ENCODE measurements at regions not wholly inside any gene's neighbourhood (a gene's known extent, or its start where the extent isn't known, plus 50 kb on each side); places are given as distances from the start of the nearest gene placed in this dataset.
"Not testable (repeated sequence)": the region's sequence is repeated elsewhere in the genome, so short reads cannot be mapped to it uniquely, and the experiment has no call there.

GRCh38 chr9:96100385-96101300 is 201.3 kb downstream of the HSD17B3 start:
- no peak for DNase-seq (ENCODE audit: low read depth)
- TF ChIP-seq CTCF (IDR thresholded peaks at IDR 0.05; ENCODE audit: insufficient read depth, low read length), result no peak
- no peak overlapping the region for H3K4me3 ChIP-seq (ENCODE audit: low read depth, low read length)

- not testable (repeated sequence) for DNase-seq (ENCODE audit: low read depth)
Observed at GRCh38 chr9:96090630-96091029, 211.3 kb downstream of the HSD17B3 start.

GRCh38 chr9:96089452-96090085 is 212.4 kb downstream of the HSD17B3 start:
- TF ChIP-seq CTCF (IDR thresholded peaks at IDR 0.05; ENCODE audit: insufficient read depth, low read length), result no peak
- no peak overlapping the region for H3K4me3 ChIP-seq (ENCODE audit: low read depth, low read length)
- DNase-seq (ENCODE audit: low read depth), result no peak

More at GRCh38 chr9:96090630-96091029, 211.3 kb downstream of the HSD17B3 start:
- not testable (repeated sequence) for H3K4me3 ChIP-seq (ENCODE audit: low read depth, low read length)

- DNase-seq (ENCODE audit: low read depth), result no peak
- TF ChIP-seq CTCF (IDR thresholded peaks at IDR 0.05; ENCODE audit: insufficient read depth, low read length), result no peak
- no peak overlapping the region for H3K4me3 ChIP-seq (ENCODE audit: low read depth, low read length)
Observed at GRCh38 chr9:96088510-96088909, 213.0 kb downstream of the ERCC6L2 start.

- H3K4me3 ChIP-seq (ENCODE audit: low read depth, low read length), result no peak overlapping the region
Observed at GRCh38 chr9:96087669-96088299, 212.3 kb downstream of the ERCC6L2 start.

GRCh38 chr9:96086936-96087571 is 211.6 kb downstream of the ERCC6L2 start:
- no peak for TF ChIP-seq CTCF (IDR thresholded peaks at IDR 0.05; ENCODE audit: insufficient read depth, low read length)
- DNase-seq (ENCODE audit: low read depth), result no peak
- no peak overlapping the region for H3K4me3 ChIP-seq (ENCODE audit: low read depth, low read length)

More at GRCh38 chr9:96087669-96088299, 212.3 kb downstream of the ERCC6L2 start:
- DNase-seq (ENCODE audit: low read depth), result no peak
- TF ChIP-seq CTCF (IDR thresholded peaks at IDR 0.05; ENCODE audit: insufficient read depth, low read length), result no peak
